PFSK-1 (cell line): ENCODE measurements at regions not wholly inside any gene's neighbourhood (a gene's known extent, or its start where the extent isn't known, plus 50 kb on each side); places are given as distances from the start of the nearest gene placed in this dataset.

Experiments used
- FOXP2 ChIP-seq: optimal IDR thresholded peaks from 2 replicates; pipeline ENCODE3; 2011; ENCODE audit warnings: borderline replicate concordance, control low read depth, inconsistent platforms; ENCODE audit not compliant: insufficient read depth; ENCODE audit errors: extremely low read length, extremely low read depth
- POLR2AphosphoS5 ChIP-seq: IDR thresholded peaks from 2 replicates; pipeline ENCODE4 v1.6.1; 2012; ENCODE audit warnings: low read depth, mild to moderate bottlenecking, control low read depth, low read length, moderate library complexity
- REST ChIP-seq, 2 experiments: IDR thresholded peaks; 2 replicates each; pipeline versions ENCODE4 v1.6.1 to v1.8.0; 2011 to 2012; ENCODE audit warnings: low read depth in 2 of 2, low read length in 2 of 2, control low read depth in 1 of 2, inconsistent platforms in 1 of 2, mild to moderate bottlenecking in 1 of 2, moderate library complexity in 1 of 2; ENCODE audit not compliant: insufficient read depth in 1 of 2
- SIN3A ChIP-seq: IDR thresholded peaks from 2 replicates; pipeline ENCODE4 v1.6.1; 2012; ENCODE audit warnings: mild to moderate bottlenecking, low read length, moderate library complexity, borderline replicate concordance; ENCODE audit not compliant: insufficient read depth
- TAF1 ChIP-seq: IDR thresholded peaks from 2 replicates; pipeline ENCODE4 v1.6.1; 2012; ENCODE audit warnings: low read length, control low read depth, borderline replicate concordance; ENCODE audit not compliant: insufficient read depth

DNA sequence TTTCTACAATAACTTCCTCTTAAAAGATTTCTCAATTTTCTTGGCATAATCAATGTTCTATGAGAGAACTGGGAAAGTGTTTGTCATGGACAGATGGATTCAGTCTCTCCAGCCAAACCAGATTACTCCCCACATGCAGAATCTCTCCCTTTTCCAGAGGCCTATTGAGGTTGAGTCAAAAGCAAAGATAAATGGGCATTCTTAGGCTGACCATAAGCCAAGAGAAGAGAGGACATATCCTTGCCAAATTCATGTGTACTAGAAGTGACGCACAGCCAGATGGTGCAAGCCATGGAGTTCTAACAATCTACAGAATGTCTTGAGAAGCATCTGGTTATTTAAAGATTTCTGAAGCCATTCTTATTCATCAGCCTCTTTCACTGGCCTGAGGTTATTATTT, 2115.0 kb downstream of the MAT2B start:
- TF ChIP-seq SIN3A = no peak
- TF ChIP-seq FOXP2 = no peak
- no peak for TF ChIP-seq TAF1
- TF ChIP-seq POLR2AphosphoS5 = no peak
- no peak for TF ChIP-seq REST (IDR thresholded peaks at IDR 0.05; ENCODE audit: insufficient read depth in 1 of 2, low read depth in 2 of 2, low read length in 2 of 2)

GRCh38 chr5:165622864-165623536, 2117.6 kb downstream of the MAT2B start:
- TF ChIP-seq POLR2AphosphoS5 (no peak), TAF1 (no peak), SIN3A (no peak), FOXP2 (no peak), REST (IDR thresholded peaks at IDR 0.05; ENCODE audit: insufficient read depth in 1 of 2, low read depth in 2 of 2, low read length in 2 of 2) (no peak)

GRCh38 chr5:165624166-165624946, 2118.9 kb downstream of the MAT2B start:
- no peak for TF ChIP-seq REST (IDR thresholded peaks at IDR 0.05; ENCODE audit: insufficient read depth in 1 of 2, low read depth in 2 of 2, low read length in 2 of 2)
- TF ChIP-seq TAF1 = no peak
- no peak for TF ChIP-seq FOXP2
- TF ChIP-seq SIN3A = no peak
- TF ChIP-seq POLR2AphosphoS5 = no peak

- TF ChIP-seq TAF1 (no peak), POLR2AphosphoS5 (no peak), FOXP2 (no peak)
Measured at GRCh38 chr5:165626161-165626560, 2120.7 kb downstream of the MAT2B start.

DNA sequence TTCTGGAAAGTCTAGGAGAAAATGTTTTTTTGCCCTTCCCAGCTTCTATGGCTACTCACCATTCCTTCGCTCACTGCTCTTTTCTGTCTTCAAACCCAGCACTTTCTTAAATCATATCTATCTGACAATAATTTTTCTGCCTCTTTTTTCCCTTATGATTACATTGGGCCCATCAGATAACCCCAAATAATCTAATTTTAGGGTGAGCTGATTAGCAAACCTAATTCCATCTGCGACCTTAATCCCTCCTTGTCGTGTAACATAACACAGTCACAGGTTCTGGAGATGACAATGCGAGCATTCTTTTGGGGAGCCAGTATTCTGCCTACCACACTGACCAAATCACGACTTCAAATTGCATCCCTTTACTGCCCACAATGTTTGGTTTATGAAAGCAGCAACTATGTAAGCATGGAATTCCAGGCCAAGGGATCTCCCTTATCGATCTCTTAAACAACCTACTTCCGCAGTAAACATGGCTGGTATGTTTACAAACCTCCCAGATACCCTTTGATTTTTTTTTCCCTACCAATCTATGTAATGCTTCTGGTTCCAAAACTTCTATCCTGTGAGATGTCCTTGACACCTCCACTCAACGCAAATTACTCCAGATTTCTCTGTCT, 2122.2 kb downstream of the MAT2B start:
- TF ChIP-seq SIN3A (no peak), TAF1 (no peak), POLR2AphosphoS5 (no peak), REST (IDR thresholded peaks at IDR 0.05; ENCODE audit: insufficient read depth in 1 of 2, low read depth in 2 of 2, low read length in 2 of 2) (no peak), FOXP2 (no peak)
